Activated T-cell treated with anti-CD3 and anti-CD28 coated beads, Interleukin-2, amount 50 U/mL, for 48 hours (primary cell): ENCODE measurements at regions not wholly inside any gene's neighbourhood (a gene's known extent, or its start where the extent isn't known, plus 50 kb on each side); places are given as distances from the start of the nearest gene placed in this dataset.

Experiments used
- DNase-seq, 2 experiments: peaks; one replicate each; pipeline ENCODE4 v3.0.0-alpha.2; 2020

- no peak for DNase-seq
Observed at GRCh38 chr2:120461546-120462537, 115.9 kb downstream of the INHBB start.

DNA sequence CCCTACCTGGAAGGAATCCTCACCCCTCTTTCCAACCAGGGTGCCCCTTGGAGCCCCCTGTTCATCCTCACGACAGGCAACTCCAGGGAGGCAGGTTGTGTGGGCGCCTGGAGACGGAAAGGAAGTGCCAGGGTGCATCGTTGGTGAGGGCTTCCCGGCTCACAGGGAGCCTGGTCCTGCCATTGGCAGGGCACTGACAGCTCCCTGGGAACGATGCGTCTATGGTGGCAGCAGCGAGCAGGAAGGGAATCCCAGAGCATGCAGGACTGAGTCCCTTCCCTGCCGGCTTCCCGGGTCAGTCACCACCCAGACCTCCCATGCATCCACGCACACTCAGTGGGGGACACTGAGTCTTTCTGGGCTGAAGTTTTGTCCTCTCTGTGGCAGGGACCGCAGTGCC lies 117.6 kb downstream of the INHBB start:
- DNase-seq = no peak

DNA sequence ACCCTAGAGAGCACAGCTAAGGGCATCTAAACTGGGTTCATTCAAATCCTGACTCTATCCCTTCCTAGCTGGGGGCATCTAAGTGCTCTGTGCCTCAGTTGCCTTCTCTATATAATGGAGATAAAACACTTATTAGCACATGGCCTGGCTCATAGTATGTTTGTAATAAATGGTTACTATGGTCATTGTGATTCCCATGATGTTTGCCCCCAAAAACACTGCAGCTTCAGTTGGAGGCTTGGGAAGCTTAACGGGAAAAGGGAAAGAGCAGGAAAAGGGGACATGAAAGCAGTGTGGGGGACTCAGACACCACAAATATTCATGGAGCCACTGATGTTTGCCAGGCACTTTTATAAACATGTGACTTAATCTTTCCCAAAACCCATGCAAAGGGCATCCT lies 118.1 kb downstream of the INHBB start:
- no peak for DNase-seq

GRCh38 chr2:120464448-120464931 lies 118.6 kb downstream of the INHBB start:
- DNase-seq = no peak

- DNase-seq = no peak
Observed at GRCh38 chr2:120465012-120465700, 119.2 kb downstream of the INHBB start.

- no peak for DNase-seq
Observed at GRCh38 chr2:120465701-120465988, 119.7 kb downstream of the INHBB start.

DNA sequence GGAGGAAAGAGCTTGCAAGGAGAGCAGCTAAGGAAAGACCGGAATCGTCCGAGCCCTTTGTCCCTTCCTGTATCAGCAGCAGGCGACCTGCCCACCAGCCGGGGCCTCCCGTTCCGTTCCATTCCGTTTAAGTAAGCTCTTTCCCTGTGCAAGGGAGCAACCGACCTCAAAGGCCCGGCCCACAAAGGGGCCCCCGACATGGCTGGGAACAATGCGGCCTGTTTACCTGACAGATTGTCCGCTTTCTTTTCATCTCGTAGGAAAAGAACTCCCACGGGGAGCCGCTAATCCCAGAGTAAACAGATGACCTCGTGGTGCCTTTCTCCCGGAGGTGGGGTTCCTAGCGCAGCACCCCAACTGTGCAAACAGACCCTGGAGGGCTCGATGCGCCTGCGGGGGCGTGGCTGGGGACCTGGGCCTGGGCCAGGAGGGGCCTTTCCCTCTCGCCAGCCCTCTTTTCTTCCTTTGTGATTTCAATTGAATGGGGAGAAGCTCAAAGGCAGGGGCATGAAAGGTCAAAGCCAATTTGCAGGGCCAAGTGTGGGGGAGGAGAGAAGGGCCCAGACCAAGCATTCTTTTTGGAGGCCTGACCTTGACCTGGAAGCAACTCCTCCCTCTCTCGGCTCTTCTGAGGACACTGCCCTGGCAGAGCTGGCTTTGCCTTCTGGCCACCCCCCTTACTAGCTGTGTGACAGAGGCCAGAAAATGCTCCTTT lies 120.2 kb downstream of the INHBB start:
- DNase-seq = no peak

GRCh38 chr2:120466704-120467054 lies 120.7 kb downstream of the INHBB start:
- no peak for DNase-seq

GRCh38 chr2:120468136-120468535 lies 122.2 kb downstream of the INHBB start:
- DNase-seq = no peak

- DNase-seq = no peak
Observed at GRCh38 chr2:120469426-120469825, 123.5 kb downstream of the INHBB start.

- DNase-seq = no peak
Observed at GRCh38 chr2:120470041-120470965, 124.4 kb downstream of the INHBB start.

GRCh38 chr2:120471166-120471565 lies 125.2 kb downstream of the INHBB start:
- no peak for DNase-seq

DNA sequence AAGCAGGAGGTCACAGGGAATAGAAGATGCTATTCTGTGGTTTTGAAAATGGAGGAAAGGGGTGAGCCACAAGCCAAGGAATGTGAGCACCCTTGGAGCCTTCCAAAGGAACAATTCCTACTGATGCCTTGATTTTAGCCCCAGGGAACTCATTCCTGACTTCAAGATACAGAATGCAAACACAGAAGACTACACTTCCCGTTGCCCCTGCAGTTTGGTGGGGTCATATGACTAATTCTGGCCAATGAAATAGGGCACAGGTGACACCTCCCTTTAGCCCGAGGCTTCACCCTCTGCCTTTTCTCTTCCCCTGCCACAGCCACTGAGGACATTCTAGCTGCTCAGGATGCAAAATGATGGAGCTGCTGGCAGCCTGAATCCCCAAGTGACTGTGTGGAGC lies 126.1 kb downstream of the INHBB start:
- DNase-seq = no peak

DNA sequence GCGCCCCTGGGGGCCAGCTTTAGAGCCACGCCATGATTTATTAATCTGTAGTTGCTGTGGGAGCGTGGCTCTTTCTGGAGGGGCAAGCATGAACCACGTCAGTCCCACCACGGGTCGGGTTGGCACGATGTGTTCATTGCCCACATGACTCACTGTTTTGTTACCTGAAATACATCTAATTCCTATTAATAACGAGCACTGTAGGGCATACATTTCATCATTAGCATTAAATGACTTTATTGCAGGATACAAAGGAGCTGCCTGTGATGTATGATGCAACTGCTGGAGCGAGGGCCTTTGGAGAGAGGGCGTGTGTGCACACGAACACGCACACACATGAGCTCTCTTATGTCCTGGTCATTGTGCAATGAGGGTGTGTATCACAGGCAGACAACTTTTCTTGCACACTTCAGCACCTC lies 127.0 kb downstream of the INHBB start:
- DNase-seq = no peak

DNA sequence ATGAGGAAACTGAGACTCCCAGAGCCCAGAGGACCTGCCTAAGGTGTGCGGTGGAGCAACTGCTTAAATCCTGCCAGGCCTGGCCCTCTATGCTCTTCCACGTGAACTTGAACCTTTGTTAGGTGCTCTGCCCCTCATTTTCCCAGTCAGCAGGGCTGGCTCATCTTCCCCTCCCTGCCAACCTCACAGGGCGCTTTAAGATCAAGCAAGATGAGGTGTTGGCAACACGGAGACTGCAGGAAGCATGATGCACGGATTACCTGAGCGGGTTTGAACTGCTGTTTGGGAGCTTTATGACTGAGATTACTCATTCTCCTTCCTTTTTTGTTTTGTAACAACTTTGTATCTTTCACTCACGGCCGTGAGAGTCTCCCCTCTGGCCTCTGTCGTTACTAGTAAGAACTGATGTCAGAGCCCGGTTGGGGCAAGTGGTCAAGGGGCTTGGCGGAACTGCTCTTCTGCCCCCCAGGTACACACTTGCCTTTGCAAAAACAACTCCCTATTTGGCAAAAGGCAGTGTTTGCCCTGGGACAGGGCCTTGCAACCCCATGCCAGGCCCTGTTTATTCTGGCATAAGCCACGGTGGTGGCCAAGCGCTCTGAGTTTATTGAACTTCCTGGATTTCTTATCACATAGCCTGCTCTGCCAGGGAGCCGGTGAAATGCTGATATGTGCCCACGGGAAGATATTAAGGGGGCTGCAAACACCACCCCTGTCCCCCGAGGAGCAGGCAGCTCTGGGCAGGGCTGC lies 127.8 kb downstream of the INHBB start:
- DNase-seq = no peak

- DNase-seq = no peak
Observed at GRCh38 chr2:120474486-120474885, 128.6 kb downstream of the INHBB start.

GRCh38 chr2:120476141-120476540 lies 130.2 kb downstream of the INHBB start:
- DNase-seq = no peak

DNA sequence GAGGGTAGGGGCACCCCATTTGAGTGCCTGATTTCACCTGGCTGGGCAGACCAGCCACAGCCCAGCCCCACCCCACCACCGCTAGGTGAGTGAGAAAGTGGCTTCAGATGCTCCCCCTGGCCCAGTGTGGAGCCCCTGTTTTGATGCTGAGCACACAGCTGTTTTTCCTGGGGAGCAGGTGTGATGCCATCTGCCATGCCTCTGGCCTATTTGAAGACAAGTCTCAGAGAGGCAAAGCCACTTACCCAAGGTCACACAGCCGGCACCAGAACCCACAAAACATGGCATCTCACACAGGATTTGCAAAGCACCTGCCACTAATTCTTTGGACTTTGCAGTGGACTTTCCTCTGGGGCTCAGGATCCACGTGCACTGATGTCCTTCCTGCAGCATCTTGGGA lies 131.3 kb downstream of the INHBB start:
- no peak for DNase-seq

DNA sequence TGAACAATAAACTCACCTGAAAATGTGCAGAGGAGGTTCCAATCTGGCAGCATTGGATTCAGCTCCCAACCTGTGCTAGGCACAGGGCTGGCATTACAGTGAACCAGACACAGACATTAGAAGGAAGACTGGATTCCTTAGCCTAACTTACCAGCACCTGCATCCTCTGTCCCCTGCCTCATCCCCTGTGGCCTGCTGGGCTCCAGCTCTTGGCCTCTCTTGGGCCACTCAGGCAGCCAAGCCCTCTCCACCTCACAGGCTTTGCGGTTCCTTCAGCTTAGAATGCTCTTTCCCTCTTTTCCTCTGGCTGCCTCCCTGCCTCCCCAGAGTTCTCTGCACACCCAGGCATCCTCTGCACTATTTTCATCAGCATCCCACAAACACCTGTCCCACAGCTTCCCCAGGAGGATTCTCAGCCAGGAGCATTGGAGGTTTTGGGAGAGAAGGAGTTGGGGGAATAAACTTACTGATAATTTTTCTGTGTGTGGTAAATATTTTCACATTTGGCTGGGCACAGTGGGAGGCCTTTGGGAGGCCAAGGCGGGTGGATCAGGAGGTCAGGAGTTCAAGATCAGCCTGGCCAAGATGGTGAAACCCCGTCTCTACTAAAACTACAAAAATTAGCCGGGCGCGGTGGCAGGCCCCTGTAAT lies 132.0 kb downstream of the INHBB start:
- no peak for DNase-seq

GRCh38 chr2:120480346-120480902 lies 134.5 kb downstream of the INHBB start:
- DNase-seq = no peak
